ENCODE measurements at regions not wholly inside any gene's neighbourhood (a gene's known extent, or its start where the extent isn't known, plus 50 kb on each side); places are given as distances from the start of the nearest gene placed in this dataset.

DNA sequence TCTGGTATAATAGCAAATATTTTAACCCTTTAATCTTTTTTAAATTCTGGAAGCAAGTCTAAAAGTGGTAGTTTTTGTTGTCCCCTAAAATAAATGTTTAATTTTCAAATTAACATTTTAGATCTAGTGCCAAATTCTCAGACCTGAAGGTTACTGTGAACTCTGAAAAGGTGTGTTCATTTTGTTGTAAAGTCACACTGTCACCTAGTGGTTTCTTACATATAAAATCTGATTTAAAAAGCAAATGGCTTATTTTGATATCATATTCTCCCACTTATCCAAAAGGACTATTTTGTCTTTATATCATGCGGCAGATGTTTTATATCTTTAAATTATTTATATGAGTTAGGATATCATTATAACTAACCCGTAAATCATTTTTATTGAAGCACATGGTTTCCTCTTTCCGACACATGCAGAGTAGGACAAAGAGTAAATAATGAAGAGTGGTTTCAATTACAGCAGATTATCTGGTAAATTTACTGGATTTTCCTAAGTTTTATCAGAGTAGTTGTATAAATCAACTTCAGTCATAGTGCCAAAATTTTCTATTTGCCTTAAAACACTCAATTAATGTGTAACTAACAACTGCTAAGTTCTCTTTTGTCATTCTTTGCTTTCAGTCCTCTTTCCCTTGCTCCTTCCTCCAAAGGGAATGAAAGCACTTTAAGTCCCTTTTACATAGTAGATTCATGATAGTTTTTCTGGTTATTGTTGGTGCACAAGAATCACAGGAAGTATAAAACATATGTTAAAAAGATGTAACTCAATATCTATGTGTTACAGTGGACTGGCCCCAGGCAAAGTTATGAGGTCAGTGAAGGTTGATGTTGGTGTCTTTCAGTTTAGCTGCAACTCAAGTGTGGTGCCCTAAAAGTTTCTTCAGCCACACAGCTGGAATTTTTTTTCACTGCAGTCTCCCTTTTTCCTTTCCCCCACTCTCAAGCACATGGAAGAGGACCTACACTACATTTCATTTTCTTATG, 189.6 kb downstream of the COX7C start:
- Mint-ChIP-seq H3K4me1 (no peaks in the 10 kb centered on the region), H3K27me3 (no peaks in the 10 kb centered on the region), H3K4me3 (no peak overlapping the region), H3K36me3 (ENCODE audit: low read depth) (no peaks in the 10 kb centered on the region), H3K27ac (no peak overlapping the region)
- no peaks in the 10 kb centered on the region for H3K9me3 ChIP-seq (ENCODE audit: control insufficient read depth, low read length, poor library complexity, severe bottlenecking)
- ATAC-seq (no peak), DNase-seq (no peak)

DNA sequence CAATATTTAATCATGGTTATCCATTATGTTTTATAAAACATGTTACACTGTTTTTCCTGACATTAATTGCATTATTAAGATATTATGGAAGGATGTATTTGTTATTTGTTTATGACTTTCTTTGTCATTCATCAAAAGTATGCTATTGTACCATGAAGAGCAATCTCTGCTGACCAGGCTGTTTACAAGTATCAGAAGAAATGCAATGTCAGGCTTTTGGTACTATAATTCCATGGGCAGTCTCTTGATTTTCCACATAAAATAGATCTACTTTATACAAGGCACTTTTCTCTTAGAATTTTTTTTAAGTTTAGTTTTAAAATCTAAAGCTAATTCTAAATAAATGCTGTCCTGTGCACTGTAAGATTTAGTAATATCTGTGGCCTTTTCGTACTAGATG, 196.6 kb downstream of the COX7C start:
- no peak overlapping the region for H3K27ac Mint-ChIP-seq
- H3K4me3 Mint-ChIP-seq: no peak overlapping the region
- DNase-seq: no peak
- no peaks in the 10 kb centered on the region for H3K4me1 Mint-ChIP-seq
- no peak for ATAC-seq
- no peaks in the 10 kb centered on the region for H3K27me3 Mint-ChIP-seq
- no peaks in the 10 kb centered on the region for H3K36me3 Mint-ChIP-seq (ENCODE audit: low read depth)
- no peaks in the 10 kb centered on the region for H3K9me3 ChIP-seq (ENCODE audit: control insufficient read depth, low read length, poor library complexity, severe bottlenecking)

DNA sequence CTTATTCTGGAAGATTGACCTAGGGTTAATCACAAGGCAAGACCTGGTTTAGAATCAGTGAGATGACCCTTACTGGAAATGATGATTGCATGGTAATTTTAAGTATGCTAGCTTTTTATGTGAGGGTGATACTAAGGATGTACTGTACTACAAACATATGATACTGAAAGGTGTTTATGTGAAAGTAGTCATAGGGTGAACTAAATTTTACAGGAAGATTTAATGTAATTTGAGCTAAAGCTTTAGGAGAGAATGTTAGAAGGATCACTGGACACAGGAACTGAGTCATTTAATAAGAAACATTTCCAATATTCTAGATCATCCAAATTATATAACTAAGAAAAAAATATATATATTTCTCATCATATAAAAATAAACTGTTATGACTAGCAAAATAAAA, 197.2 kb downstream of the COX7C start:
- Mint-ChIP-seq H3K4me3 (no peak overlapping the region), H3K36me3 (ENCODE audit: low read depth) (no peaks in the 10 kb centered on the region), H3K27me3 (no peaks in the 10 kb centered on the region), H3K27ac (no peak overlapping the region), H3K4me1 (no peaks in the 10 kb centered on the region)
- no peaks in the 10 kb centered on the region for H3K9me3 ChIP-seq (ENCODE audit: control insufficient read depth, low read length, poor library complexity, severe bottlenecking)
- ATAC-seq (no peak), DNase-seq (no peak)

DNA sequence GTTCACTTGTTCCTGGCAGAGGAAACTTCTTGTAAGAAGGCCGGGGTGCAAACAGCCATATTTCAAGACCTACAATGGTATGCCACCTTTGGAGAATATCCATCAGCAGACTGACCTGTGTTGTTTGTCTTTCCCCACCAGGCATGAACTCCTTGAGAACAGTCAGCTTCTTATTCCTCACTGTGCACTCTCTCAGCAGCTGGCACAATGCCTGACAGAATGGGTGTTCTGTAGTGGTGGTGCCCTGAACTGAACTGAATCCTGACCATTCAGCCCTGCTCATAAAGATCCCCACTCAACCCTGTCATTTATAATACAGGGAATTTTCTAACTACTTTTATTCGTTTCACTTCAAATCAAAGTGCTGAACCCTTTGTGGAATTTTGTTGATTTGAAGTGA, 206.9 kb downstream of the COX7C start:
- peaks cover 4% of the 10 kb centered on the region for H3K27me3 Mint-ChIP-seq
- no peaks in the 10 kb centered on the region for H3K4me1 Mint-ChIP-seq
- H3K36me3 Mint-ChIP-seq (ENCODE audit: low read depth): no peaks in the 10 kb centered on the region
- DNase-seq: no peak
- H3K27ac Mint-ChIP-seq: no peak overlapping the region
- no peaks in the 10 kb centered on the region for H3K9me3 ChIP-seq (ENCODE audit: control insufficient read depth, low read length, poor library complexity, severe bottlenecking)
- H3K4me3 Mint-ChIP-seq: no peak overlapping the region
- no peak for ATAC-seq

DNA sequence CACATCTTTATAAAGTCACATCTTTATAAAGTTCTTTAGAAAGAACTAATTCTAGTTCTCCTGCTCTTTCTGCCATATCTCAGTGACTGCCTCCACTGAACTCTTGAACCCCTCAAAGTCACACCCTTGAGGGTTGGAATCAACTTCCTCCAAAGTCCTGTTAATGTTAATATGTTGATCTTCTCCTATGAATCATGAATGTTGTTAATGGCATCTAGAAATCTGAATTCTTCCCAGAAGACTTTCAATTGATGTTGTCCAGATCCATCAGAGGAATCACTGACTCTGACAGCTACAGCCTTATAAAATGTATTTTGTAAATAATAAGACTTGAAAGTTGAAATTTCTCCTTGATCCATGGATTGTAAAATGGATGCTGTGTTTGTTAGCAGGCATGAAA, 213.4 kb downstream of the COX7C start:
- no peak for ATAC-seq
- H3K4me1 Mint-ChIP-seq: no peaks in the 10 kb centered on the region
- H3K4me3 Mint-ChIP-seq: no peak overlapping the region
- no peak for DNase-seq
- H3K36me3 Mint-ChIP-seq (ENCODE audit: low read depth): no peaks in the 10 kb centered on the region
- no peaks in the 10 kb centered on the region for H3K9me3 ChIP-seq (ENCODE audit: control insufficient read depth, low read length, poor library complexity, severe bottlenecking)
- peaks cover 4% of the 10 kb centered on the region for H3K27me3 Mint-ChIP-seq
- no peak overlapping the region for H3K27ac Mint-ChIP-seq

DNA sequence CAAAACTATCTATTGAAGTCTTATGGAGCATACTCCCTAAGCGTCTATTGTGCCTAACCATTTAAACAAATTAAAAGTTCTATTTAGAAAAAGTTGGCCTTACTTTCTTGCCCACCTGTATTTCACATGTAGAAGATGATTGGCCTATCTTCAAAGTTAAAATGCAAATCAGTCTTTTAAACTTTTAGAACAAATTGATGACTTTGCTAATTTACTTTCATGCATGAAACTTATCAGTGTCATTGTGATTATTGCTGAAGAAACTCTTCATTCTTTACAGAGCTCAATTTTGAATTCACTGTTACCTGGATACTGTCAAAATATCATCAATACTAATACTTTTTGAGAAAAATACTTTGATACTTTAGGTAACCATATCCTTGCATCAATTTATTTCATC, 216.1 kb downstream of the COX7C start:
- H3K4me1 Mint-ChIP-seq: no peaks in the 10 kb centered on the region
- no peak overlapping the region for H3K27ac Mint-ChIP-seq
- no peak overlapping the region for H3K4me3 Mint-ChIP-seq
- no peaks in the 10 kb centered on the region for H3K36me3 Mint-ChIP-seq (ENCODE audit: low read depth)
- no peak for ATAC-seq
- no peaks in the 10 kb centered on the region for H3K27me3 Mint-ChIP-seq
- H3K9me3 ChIP-seq (ENCODE audit: control insufficient read depth, low read length, poor library complexity, severe bottlenecking): no peaks in the 10 kb centered on the region
- DNase-seq: no peak

DNA sequence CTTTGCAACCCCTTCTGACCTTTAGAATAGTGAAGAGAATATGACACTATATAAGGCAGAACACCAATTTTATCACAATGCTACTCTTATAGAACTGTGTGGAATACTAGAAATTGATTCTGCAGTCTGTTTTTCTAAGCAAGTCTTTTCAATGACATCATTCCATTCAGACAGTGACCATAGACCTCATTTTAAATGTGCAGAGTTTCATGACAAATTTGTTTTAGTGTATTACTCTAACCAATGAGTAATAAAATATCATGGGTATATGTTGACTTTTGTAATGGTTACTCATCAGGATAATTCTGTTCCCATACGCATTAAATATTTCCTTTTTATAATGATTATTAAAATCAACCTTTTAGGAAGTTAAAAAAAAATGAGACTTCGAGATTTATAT, 219.9 kb downstream of the COX7C start:
- H3K27me3 Mint-ChIP-seq: no peaks in the 10 kb centered on the region
- H3K4me1 Mint-ChIP-seq: no peaks in the 10 kb centered on the region
- no peaks in the 10 kb centered on the region for H3K9me3 ChIP-seq (ENCODE audit: control insufficient read depth, low read length, poor library complexity, severe bottlenecking)
- no peaks in the 10 kb centered on the region for H3K36me3 Mint-ChIP-seq (ENCODE audit: low read depth)
- DNase-seq (no peak), ATAC-seq (no peak)
- H3K27ac Mint-ChIP-seq: no peak overlapping the region
- no peak overlapping the region for H3K4me3 Mint-ChIP-seq

DNA sequence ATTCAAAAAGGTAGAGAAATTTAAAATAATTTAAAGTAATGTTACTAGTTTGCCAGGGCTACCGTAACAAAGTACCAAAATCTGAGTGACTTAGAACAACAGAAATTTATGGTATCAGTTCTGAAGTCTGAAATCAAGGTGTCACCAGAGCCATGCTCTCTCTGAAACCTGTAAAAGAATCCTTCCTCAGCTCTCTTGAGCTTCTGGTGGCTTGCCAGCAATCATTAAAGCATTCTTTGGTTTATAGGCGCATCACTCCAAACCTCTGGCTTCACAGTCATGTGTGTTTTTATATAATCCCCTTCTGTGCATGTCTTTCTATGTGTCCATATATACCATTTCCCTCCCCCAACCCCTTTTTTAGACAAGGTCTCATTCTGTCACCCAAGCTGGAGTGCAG, 220.3 kb downstream of the COX7C start:
- no peak for DNase-seq
- no peak overlapping the region for H3K27ac Mint-ChIP-seq
- no peaks in the 10 kb centered on the region for H3K9me3 ChIP-seq (ENCODE audit: control insufficient read depth, low read length, poor library complexity, severe bottlenecking)
- no peaks in the 10 kb centered on the region for H3K4me1 Mint-ChIP-seq
- no peaks in the 10 kb centered on the region for H3K36me3 Mint-ChIP-seq (ENCODE audit: low read depth)
- no peaks in the 10 kb centered on the region for H3K27me3 Mint-ChIP-seq
- no peak for ATAC-seq
- no peak overlapping the region for H3K4me3 Mint-ChIP-seq

DNA sequence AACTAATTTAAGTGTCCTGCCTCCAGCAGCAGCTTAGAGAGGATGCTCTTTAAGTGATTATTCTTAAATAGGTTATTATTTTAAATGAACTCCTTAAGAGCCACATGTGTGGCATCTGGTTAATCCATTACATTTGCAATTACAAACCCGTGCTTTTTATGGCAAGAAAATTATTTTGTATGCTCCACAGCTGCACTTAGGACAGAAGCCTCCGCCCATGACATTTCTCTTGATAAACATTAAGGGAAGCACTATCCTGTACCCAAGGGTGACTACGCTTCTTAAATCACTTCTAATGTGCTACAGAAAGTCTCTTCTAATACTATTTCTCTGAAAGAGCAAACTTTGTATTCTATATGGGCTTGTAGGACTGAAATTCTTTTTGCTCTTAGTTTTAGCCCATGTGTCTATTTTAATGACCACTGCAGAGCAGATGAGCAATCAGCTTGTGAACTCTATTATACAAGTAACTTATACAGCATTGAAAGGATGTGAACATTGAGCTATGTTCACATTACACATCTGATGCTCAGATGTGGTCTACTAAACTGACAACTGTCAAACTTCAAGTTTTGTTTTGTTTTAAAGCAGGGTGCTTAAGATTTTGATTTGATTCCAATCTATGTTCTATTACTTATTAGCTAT, 223.4 kb downstream of the COX7C start:
- ATAC-seq (no peak), DNase-seq (no peak)
- no peak overlapping the region for H3K4me3 Mint-ChIP-seq
- H3K27me3 Mint-ChIP-seq: no peaks in the 10 kb centered on the region
- no peaks in the 10 kb centered on the region for H3K4me1 Mint-ChIP-seq
- no peaks in the 10 kb centered on the region for H3K36me3 Mint-ChIP-seq (ENCODE audit: low read depth)
- H3K27ac Mint-ChIP-seq: no peak overlapping the region
- no peaks in the 10 kb centered on the region for H3K9me3 ChIP-seq (ENCODE audit: control insufficient read depth, low read length, poor library complexity, severe bottlenecking)

DNA sequence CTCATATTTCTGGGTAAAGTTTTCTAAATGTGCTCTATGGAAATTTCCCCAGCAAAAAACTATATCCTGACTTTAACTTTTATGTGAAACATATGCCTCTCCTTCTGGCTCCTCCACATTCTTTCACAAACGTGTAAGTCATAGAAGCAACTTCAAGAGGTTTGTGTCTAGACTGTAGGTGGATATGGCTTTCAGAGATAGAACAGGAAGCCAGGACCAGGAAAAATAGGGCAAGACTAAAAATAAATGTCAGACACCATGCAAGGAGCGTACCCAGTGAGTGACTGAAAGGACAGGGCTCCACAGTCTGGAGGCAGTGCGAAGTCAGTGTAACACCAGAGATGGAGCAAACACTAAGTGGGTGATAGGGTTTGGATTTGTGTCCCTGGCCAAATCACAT, 240.7 kb downstream of the COX7C start:
- ATAC-seq: no peak

DNA sequence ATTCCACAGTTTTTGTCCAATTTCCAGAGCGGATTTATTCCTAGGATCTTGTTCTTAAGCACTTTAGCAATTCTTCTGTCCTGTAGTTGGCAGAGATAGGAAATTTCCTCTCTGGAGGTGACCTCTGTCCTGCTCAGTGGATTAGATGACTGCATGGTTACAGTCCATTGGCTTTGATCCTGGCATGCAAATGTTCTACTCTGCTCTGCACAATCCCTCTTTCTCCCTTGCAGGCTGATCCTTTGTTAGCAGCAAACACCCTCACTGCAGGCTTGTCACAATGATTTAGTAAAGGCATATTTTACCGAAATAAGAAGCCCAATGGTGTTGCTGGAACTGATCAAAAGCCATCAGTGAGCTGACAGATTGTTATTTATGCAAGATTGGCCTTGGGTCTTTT, 243.8 kb downstream of the COX7C start:
- Mint-ChIP-seq H3K4me3 (no peak overlapping the region), H3K27me3 (peaks cover 41% of the 10 kb centered on the region), H3K4me1 (no peaks in the 10 kb centered on the region), H3K27ac (no peak overlapping the region), H3K36me3 (ENCODE audit: low read depth) (no peaks in the 10 kb centered on the region)
- ATAC-seq (no peak), DNase-seq (no peak)
- no peaks in the 10 kb centered on the region for H3K9me3 ChIP-seq (ENCODE audit: control insufficient read depth, low read length, poor library complexity, severe bottlenecking)

More for the DNA sequence above, 240.7 kb downstream of the COX7C start:
- no peak overlapping the region for H3K4me3 Mint-ChIP-seq
- no peak for DNase-seq
- no peaks in the 10 kb centered on the region for H3K9me3 ChIP-seq (ENCODE audit: control insufficient read depth, low read length, poor library complexity, severe bottlenecking)
- no peaks in the 10 kb centered on the region for H3K4me1 Mint-ChIP-seq
- H3K27me3 Mint-ChIP-seq: peaks cover 19% of the 10 kb centered on the region
- no peak overlapping the region for H3K27ac Mint-ChIP-seq
- H3K36me3 Mint-ChIP-seq (ENCODE audit: low read depth): no peaks in the 10 kb centered on the region

DNA sequence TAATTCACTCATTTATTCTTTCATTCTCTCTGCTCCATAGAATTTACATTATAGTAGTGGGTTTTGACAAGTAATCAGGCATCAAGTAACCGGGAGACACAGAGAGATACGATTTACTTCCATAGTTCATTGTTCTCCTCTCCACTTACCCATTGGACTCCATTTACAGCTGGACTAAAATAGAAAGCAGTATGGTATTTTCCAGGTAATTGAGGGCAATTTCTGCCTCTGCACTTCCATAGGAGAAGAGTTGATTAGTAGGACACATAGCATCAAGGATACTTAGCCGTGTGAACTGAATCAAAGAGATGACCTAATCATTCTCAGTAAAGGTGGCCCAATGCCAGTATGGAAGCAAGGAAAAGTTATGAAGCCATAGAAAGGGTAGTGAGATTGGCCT, 244.4 kb downstream of the COX7C start:
- Mint-ChIP-seq H3K27ac (no peak overlapping the region), H3K36me3 (ENCODE audit: low read depth) (no peaks in the 10 kb centered on the region), H3K27me3 (peaks cover 46% of the 10 kb centered on the region), H3K4me3 (no peak overlapping the region), H3K4me1 (no peaks in the 10 kb centered on the region)
- no peak for ATAC-seq
- DNase-seq: no peak
- H3K9me3 ChIP-seq (ENCODE audit: control insufficient read depth, low read length, poor library complexity, severe bottlenecking): no peaks in the 10 kb centered on the region

DNA sequence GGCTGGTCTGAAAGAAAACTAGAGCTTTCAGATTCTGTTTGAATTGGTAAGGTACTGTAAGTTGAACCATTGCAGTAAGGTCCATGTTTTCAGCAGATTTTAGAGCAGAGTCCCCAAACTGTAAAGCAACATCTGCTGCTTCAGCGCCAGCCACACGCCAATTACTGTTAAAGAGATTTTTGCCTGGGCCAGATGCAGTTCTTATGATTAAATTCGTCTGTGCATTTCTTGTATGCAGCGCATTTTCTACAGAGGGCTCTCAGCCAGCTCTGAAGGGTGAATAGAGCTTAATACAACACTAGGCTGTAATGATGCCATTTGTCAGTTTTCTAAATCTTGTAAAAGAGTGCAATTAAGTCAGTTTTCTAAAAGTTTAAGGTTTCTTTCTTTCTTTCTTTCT, 246.3 kb downstream of the COX7C start:
- H3K27me3 Mint-ChIP-seq: peaks cover 60% of the 10 kb centered on the region
- H3K9me3 ChIP-seq (ENCODE audit: control insufficient read depth, low read length, poor library complexity, severe bottlenecking): no peaks in the 10 kb centered on the region
- DNase-seq (no peak), ATAC-seq (no peak)
- no peak overlapping the region for H3K4me3 Mint-ChIP-seq
- H3K27ac Mint-ChIP-seq: no peak overlapping the region
- no peaks in the 10 kb centered on the region for H3K4me1 Mint-ChIP-seq
- no peaks in the 10 kb centered on the region for H3K36me3 Mint-ChIP-seq (ENCODE audit: low read depth)

All from T-helper 17 cell (primary cell).